ENCODE measurements at regions not wholly inside any gene's neighbourhood (a gene's known extent, or its start where the extent isn't known, plus 50 kb on each side); places are given as distances from the start of the nearest gene placed in this dataset.

DNA sequence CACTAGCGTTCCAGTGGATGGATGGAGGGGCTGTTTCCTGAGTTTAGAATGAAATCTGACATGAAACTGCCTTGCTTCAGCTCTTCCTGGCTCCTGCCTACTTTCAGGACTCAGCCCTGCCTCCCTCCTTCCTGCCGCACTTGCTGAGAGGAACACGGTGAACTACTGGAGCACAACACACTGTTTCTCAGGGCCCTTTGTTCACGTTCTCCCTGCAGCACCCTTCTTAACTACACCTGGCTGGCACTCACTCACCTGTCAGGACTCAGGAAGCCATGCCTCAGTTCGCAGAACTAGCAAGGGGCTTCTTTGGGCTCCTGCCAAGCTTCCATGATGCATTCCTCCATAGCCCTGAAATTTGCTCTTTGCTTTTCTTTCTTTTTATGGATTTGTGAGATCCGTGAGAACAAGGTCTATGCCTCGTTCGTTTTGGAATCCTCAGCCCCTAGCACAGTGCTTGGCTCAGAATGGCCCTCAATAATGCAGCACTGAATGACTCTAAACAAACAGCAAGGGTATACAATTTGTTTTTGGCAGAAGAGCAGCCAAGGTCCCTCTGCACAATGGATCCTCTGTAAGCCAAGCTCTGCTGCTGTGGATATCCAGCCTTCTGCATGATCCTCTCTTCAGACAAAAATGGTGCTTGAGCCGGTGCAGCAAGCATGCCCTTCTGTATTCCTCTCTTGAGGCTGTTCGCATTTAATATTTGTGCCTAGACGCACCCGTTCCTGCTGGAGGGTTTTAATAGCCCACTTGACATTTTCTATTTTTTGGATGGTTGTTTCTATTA, 357.0 kb downstream of the TSN start:
- DNase-seq, result no peak
- Histone ChIP-seq H3K79me2 (ENCODE audit: low read depth) (no peaks in the 10 kb centered on the region), H3K9me3 (ENCODE audit: insufficient read depth, low read depth) (no peaks in the 10 kb centered on the region), H3K27me3 (ENCODE audit: insufficient read depth, low read depth) (peaks cover 60% of the 10 kb centered on the region), H3K9me2 (ENCODE audit: insufficient read depth) (no peaks in the 10 kb centered on the region), H3K4me2 (no peak overlapping the region), H3K4me3 (no peak overlapping the region), H3K36me3 (ENCODE audit: low read depth) (no peaks in the 10 kb centered on the region), H3K27ac (no peak overlapping the region), H3K4me1 (replicated peaks; ENCODE audit: insufficient read depth) (no peaks in the 10 kb centered on the region), H4K20me1 (ENCODE audit: insufficient read depth) (no peaks in the 10 kb centered on the region), H3F3A (ENCODE audit: insufficient read depth, low read depth) (no peaks in the 10 kb centered on the region), H2AFZ (no peak overlapping the region)
- TF ChIP-seq, protein P1, sequence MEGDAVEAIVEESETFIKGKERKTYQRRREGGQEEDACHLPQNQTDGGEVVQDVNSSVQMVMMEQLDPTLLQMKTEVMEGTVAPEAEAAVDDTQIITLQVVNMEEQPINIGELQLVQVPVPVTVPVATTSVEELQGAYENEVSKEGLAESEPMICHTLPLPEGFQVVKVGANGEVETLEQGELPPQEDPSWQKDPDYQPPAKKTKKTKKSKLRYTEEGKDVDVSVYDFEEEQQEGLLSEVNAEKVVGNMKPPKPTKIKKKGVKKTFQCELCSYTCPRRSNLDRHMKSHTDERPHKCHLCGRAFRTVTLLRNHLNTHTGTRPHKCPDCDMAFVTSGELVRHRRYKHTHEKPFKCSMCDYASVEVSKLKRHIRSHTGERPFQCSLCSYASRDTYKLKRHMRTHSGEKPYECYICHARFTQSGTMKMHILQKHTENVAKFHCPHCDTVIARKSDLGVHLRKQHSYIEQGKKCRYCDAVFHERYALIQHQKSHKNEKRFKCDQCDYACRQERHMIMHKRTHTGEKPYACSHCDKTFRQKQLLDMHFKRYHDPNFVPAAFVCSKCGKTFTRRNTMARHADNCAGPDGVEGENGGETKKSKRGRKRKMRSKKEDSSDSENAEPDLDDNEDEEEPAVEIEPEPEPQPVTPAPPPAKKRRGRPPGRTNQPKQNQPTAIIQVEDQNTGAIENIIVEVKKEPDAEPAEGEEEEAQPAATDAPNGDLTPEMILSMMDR (conservative IDR thresholded peaks at IDR 0.05), result no peak
- no peak for TF ChIP-seq EZH2 (IDR thresholded peaks at IDR 0.05; ENCODE audit: low read depth)
- CTCF ChIA-PET, result interaction anchor here (0.5 kb wide), 1 partner anchor 140 kb away, joined by 5 read pairs; no protein-coding TSS in a partner anchor
- intact Hi-C loops (cut with micrococcal nuclease; ENCODE audit: unreplicated experiment), result no loop called here
- BruUV-seq (replicated peaks), result no TSS peak
- POLR2A ChIA-PET (ENCODE audit: unreplicated experiment), result no interaction called here

DNA sequence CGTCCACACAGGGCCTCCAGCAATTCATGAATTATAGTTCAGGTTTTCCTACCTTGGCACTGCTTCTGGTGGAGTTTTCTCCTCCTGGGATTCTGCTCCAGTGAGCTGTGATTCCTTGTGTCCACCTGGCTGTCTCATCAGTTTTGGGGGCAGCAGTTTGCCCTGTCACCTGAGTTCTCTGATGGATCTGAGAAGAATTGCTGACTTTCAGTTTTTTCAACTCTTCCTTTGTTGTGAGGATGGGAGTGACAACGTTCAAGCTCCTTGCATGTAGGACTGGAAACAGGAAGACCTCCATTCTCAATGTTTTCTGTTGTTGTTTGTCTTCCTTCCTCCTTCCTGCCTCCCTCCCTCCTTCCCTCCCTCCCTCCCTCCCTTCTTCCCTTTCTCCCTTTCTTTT, 359.0 kb downstream of the TSN start:
- POLR2A ChIA-PET (ENCODE audit: unreplicated experiment), result no interaction called here
- Histone ChIP-seq H3K9me3 (ENCODE audit: insufficient read depth, low read depth) (no peaks in the 10 kb centered on the region), H3K4me2 (no peak overlapping the region), H3K27me3 (ENCODE audit: insufficient read depth, low read depth) (peaks cover 49% of the 10 kb centered on the region), H4K20me1 (ENCODE audit: insufficient read depth) (no peaks in the 10 kb centered on the region), H3K27ac (no peak overlapping the region), H3K36me3 (ENCODE audit: low read depth) (no peaks in the 10 kb centered on the region), H2AFZ (no peak overlapping the region), H3K4me3 (no peak overlapping the region), H3K9me2 (ENCODE audit: insufficient read depth) (no peaks in the 10 kb centered on the region), H3K4me1 (replicated peaks; ENCODE audit: insufficient read depth) (no peaks in the 10 kb centered on the region), H3K79me2 (ENCODE audit: low read depth) (no peaks in the 10 kb centered on the region), H3F3A (ENCODE audit: insufficient read depth, low read depth) (no peaks in the 10 kb centered on the region)
- TF ChIP-seq, protein P1 (conservative IDR thresholded peaks at IDR 0.05), result no peak
- TF ChIP-seq EZH2 (IDR thresholded peaks at IDR 0.05; ENCODE audit: low read depth), result no peak
- BruUV-seq (replicated peaks), result no TSS peak
- no peak for DNase-seq
- intact Hi-C loops (cut with micrococcal nuclease; ENCODE audit: unreplicated experiment), result no loop called here
- CTCF ChIA-PET, result interaction anchor here (0.6 kb wide), 1 partner anchor 357 kb away, joined by 8 read pairs; no protein-coding TSS in a partner anchor

DNA sequence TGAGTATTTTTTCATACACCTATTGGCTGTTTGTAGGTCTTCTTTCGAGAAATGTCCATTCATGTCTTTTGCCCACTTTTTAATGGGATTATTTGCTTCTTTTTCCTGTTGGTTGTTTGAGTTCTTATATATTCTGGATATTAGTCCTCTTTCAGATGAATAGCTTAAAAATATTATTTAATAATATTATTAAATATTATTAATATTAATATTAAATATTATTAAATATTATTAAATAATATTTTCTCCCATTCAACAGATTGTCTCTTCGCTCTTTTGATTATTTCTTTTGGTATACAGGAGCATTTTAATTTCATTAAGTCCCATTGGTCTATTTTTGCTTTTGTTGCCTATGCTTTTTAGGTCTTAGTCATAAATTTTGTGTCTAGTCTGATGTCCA, 361.9 kb downstream of the TSN start:
- Histone ChIP-seq H3F3A (ENCODE audit: insufficient read depth, low read depth) (no peaks in the 10 kb centered on the region), H3K27me3 (ENCODE audit: insufficient read depth, low read depth) (peaks cover 22% of the 10 kb centered on the region; the same call in 1 of the 2 replicates), H3K9me2 (ENCODE audit: insufficient read depth) (no peaks in the 10 kb centered on the region), H3K4me3 (no peak overlapping the region), H4K20me1 (ENCODE audit: insufficient read depth) (no peaks in the 10 kb centered on the region), H3K27ac (no peak overlapping the region), H3K79me2 (ENCODE audit: low read depth) (no peaks in the 10 kb centered on the region), H3K36me3 (ENCODE audit: low read depth) (no peaks in the 10 kb centered on the region), H3K9me3 (ENCODE audit: insufficient read depth, low read depth) (no peaks in the 10 kb centered on the region), H2AFZ (no peak overlapping the region), H3K4me1 (replicated peaks; ENCODE audit: insufficient read depth) (no peaks in the 10 kb centered on the region), H3K4me2 (no peak overlapping the region)
- ChIA-PET CTCF (no interaction called here), POLR2A (ENCODE audit: unreplicated experiment) (no interaction called here)
- no peak for DNase-seq
- TF ChIP-seq EZH2 (IDR thresholded peaks at IDR 0.05; ENCODE audit: low read depth), result no peak
- TF ChIP-seq, protein P1 (conservative IDR thresholded peaks at IDR 0.05), result no peak
- no TSS peak for BruUV-seq (replicated peaks)
- intact Hi-C loops (cut with micrococcal nuclease; ENCODE audit: unreplicated experiment), result no loop called here

Measured in PC-9 (cell line).